CD4-positive, alpha-beta memory T cell (primary cell): ENCODE measurements at regions not wholly inside any gene's neighbourhood (a gene's known extent, or its start where the extent isn't known, plus 50 kb on each side); places are given as distances from the start of the nearest gene placed in this dataset.

Source experiments
- CTCF ChIA-PET: fragments of 350-600 bp; sonication (Branson Sonifier 250); formaldehyde crosslinking; loops from one replicate; lab custom pipeline; 2021; ENCODE audit warnings: inconsistent platforms; ENCODE audit not compliant: partially characterized antibody; lab: Charles Lee
- POLR2A ChIA-PET: fragments of 350-600 bp; sonication (Branson Sonifier 250); formaldehyde crosslinking; loops from one replicate; lab custom pipeline; 2021; ENCODE audit not compliant: partially characterized antibody; lab: Charles Lee
- DNase-seq, 5 donors: peaks; one replicate each; pipeline versions ENCODE4 v3.0.0 to v3.0.0-alpha.2; 2020 to 2022; ENCODE audit warnings: mixed read lengths in 1 of 5
- H3K27ac ChIP-seq: one replicate; pipeline ENCODE4 v1.7.0; 2013; ENCODE audit warnings: low read depth, low read length
- H3K27me3 ChIP-seq: 2 replicates; pipeline ENCODE4 v1.7.0; 2013; ENCODE audit warnings: mild to moderate bottlenecking, low read length, moderate library complexity; ENCODE audit not compliant: insufficient read depth
- H3K36me3 ChIP-seq: 2 replicates; pipeline ENCODE4 v1.7.0; 2013; ENCODE audit warnings: mild to moderate bottlenecking, low read length, moderate library complexity; ENCODE audit not compliant: insufficient read depth
- H3K4me1 ChIP-seq: 2 replicates; pipeline ENCODE4 v1.7.0; 2013; ENCODE audit warnings: mild to moderate bottlenecking, low read length, moderate library complexity; ENCODE audit not compliant: insufficient read depth
- H3K4me3 ChIP-seq, 2 donors: one replicate each; pipeline ENCODE4 v1.7.0; 2013; ENCODE audit warnings: low read length in 2 of 2, mild to moderate bottlenecking in 1 of 2
- H3K9me3 ChIP-seq, 2 donors: one replicate each; pipeline ENCODE4 v1.7.0; 2013; ENCODE audit warnings: low read length in 2 of 2, control low read depth in 1 of 2; ENCODE audit not compliant: control insufficient read depth in 1 of 2
- H3K27ac Mint-ChIP-seq, 7 donors: one replicate each; pipeline ENCODE4 v1.8.0; 2020 to 2021; ENCODE audit warnings: mixed read lengths in 7 of 7, mild to moderate bottlenecking in 6 of 7, inconsistent platforms in 3 of 7, moderate library complexity in 3 of 7
- H3K27me3 Mint-ChIP-seq, 2 donors: one replicate each; pipeline ENCODE4 v1.8.0; 2020 to 2021; ENCODE audit warnings: mixed read lengths in 2 of 2
- H3K36me3 Mint-ChIP-seq, 2 donors: one replicate each; pipeline ENCODE4 v1.8.0; 2020 to 2021; ENCODE audit warnings: mixed read lengths in 2 of 2, inconsistent platforms in 1 of 2, mild to moderate bottlenecking in 1 of 2
- H3K4me1 Mint-ChIP-seq, 4 donors: one replicate each; pipeline ENCODE4 v1.8.0; 2020 to 2021; ENCODE audit warnings: mixed read lengths in 4 of 4, mild to moderate bottlenecking in 1 of 4
- H3K4me3 Mint-ChIP-seq, 8 donors: one replicate each; pipeline ENCODE4 v1.8.0; 2020 to 2021; ENCODE audit warnings: mixed read lengths in 8 of 8, mild to moderate bottlenecking in 7 of 8, moderate library complexity in 6 of 8, inconsistent platforms in 3 of 8
- H3K9me3 Mint-ChIP-seq, 8 donors: one replicate each; pipeline ENCODE4 v1.8.0; 2020 to 2021; ENCODE audit warnings: mixed read lengths in 8 of 8, mild to moderate bottlenecking in 5 of 8, inconsistent platforms in 3 of 8, moderate library complexity in 1 of 8
- intact Hi-C: fragments of 100-400 bp; cut with micrococcal nuclease; formaldehyde crosslinking; loops from one replicate; pipeline ENCODE4 v1.15.1; 2023

GRCh38 chr15:56537881-56538280, 72.9 kb upstream of the MNS1 start:
- no peaks in the 10 kb centered on the region for H3K36me3 ChIP-seq
- Mint-ChIP-seq H3K27ac (peak overlapping the region in 2 of 7 donors; percentile 5 to 40), H3K9me3 (peaks cover 0 to 1% (median 0%) of the 10 kb centered on the region in 8 donors), H3K4me3 (peak overlapping the region in 2 of 8 donors; percentile 5 to 55), H3K27me3 (no peaks in the 10 kb centered on the region), H3K4me1 (peaks cover 10 to 16% (median 13%) of the 10 kb centered on the region in 4 donors), H3K36me3 (no peaks in the 10 kb centered on the region)
- no peaks in the 10 kb centered on the region for H3K27me3 ChIP-seq
- CTCF ChIA-PET = interaction anchor here (1.0 kb wide), 1 partner anchor 768 kb away, joined by 3 read pairs; no protein-coding TSS in a partner anchor
- H3K9me3 ChIP-seq = no peaks in the 10 kb centered on the region
- DNase-seq = peak; percentile 43 to 59 (median 56)
- no peak overlapping the region for H3K27ac ChIP-seq
- intact Hi-C loops = no loop called here
- no peak overlapping the region for H3K4me3 ChIP-seq
- POLR2A ChIA-PET = no interaction called here
- H3K4me1 ChIP-seq = peaks cover 7% of the 10 kb centered on the region

GRCh38 chr15:56534728-56535127, 69.8 kb upstream of the MNS1 start:
- ChIA-PET POLR2A (no interaction called here), CTCF (interaction anchor here (1.0 kb wide), 1 partner anchor 44 kb away, joined by 4 read pairs; no protein-coding TSS in a partner anchor)
- Histone ChIP-seq H3K4me1 (peaks cover 7% of the 10 kb centered on the region), H3K9me3 (no peaks in the 10 kb centered on the region), H3K27me3 (no peaks in the 10 kb centered on the region), H3K4me3 (no peak overlapping the region), H3K36me3 (no peaks in the 10 kb centered on the region), H3K27ac (no peak overlapping the region)
- intact Hi-C loops = no loop called here
- H3K27me3 Mint-ChIP-seq = no peaks in the 10 kb centered on the region
- no peak for DNase-seq
- no peak overlapping the region for H3K27ac Mint-ChIP-seq
- no peaks in the 10 kb centered on the region for H3K9me3 Mint-ChIP-seq
- H3K36me3 Mint-ChIP-seq = no peaks in the 10 kb centered on the region
- H3K4me3 Mint-ChIP-seq = no peak overlapping the region
- H3K4me1 Mint-ChIP-seq = peaks cover 10 to 16% (median 13%) of the 10 kb centered on the region in 4 donors

- POLR2A ChIA-PET = no interaction called here
- H3K4me1 Mint-ChIP-seq = peaks cover 10 to 16% (median 11%) of the 10 kb centered on the region in 4 donors
- H3K36me3 ChIP-seq = no peaks in the 10 kb centered on the region
- intact Hi-C loops = no loop called here
- no peak for DNase-seq
- no peaks in the 10 kb centered on the region for H3K36me3 Mint-ChIP-seq
- no peak overlapping the region for H3K4me3 Mint-ChIP-seq
- CTCF ChIA-PET = interaction anchor here (1.0 kb wide), 1 partner anchor 43 kb away, joined by 4 read pairs; no protein-coding TSS in a partner anchor
- H3K4me1 ChIP-seq = peaks cover 7% of the 10 kb centered on the region
- no peaks in the 10 kb centered on the region for H3K9me3 Mint-ChIP-seq
- no peak overlapping the region for H3K27ac Mint-ChIP-seq
- H3K27me3 Mint-ChIP-seq = no peaks in the 10 kb centered on the region
- no peak overlapping the region for H3K27ac ChIP-seq
- H3K4me3 ChIP-seq = no peak overlapping the region
- no peaks in the 10 kb centered on the region for H3K27me3 ChIP-seq
- no peaks in the 10 kb centered on the region for H3K9me3 ChIP-seq
Observed at GRCh38 chr15:56533731-56534403, 68.9 kb upstream of the MNS1 start.

GRCh38 chr15:56532721-56533460, 68.0 kb upstream of the MNS1 start:
- Mint-ChIP-seq H3K27ac (no peak overlapping the region), H3K36me3 (no peaks in the 10 kb centered on the region), H3K27me3 (no peaks in the 10 kb centered on the region), H3K4me1 (peaks cover 5 to 9% (median 6%) of the 10 kb centered on the region in 4 donors), H3K4me3 (no peak overlapping the region), H3K9me3 (no peaks in the 10 kb centered on the region)
- no peak for DNase-seq
- POLR2A ChIA-PET = no interaction called here
- H3K27ac ChIP-seq = no peak overlapping the region
- H3K4me1 ChIP-seq = peaks cover 7% of the 10 kb centered on the region
- no peak overlapping the region for H3K4me3 ChIP-seq
- no peaks in the 10 kb centered on the region for H3K36me3 ChIP-seq
- H3K9me3 ChIP-seq = no peaks in the 10 kb centered on the region
- intact Hi-C loops = no loop called here
- CTCF ChIA-PET = interaction anchor here (0.7 to 0.9 kb wide), 2 partner anchors 36 to 53 kb away, joined by 3 to 5 read pairs; no protein-coding TSS in a partner anchor
- H3K27me3 ChIP-seq = no peaks in the 10 kb centered on the region

GRCh38 chr15:56530157-56530556, 65.2 kb upstream of the MNS1 start:
- Histone ChIP-seq H3K9me3 (no peaks in the 10 kb centered on the region), H3K36me3 (no peaks in the 10 kb centered on the region), H3K4me1 (no peaks in the 10 kb centered on the region), H3K27ac (no peak overlapping the region), H3K4me3 (no peak overlapping the region), H3K27me3 (no peaks in the 10 kb centered on the region)
- Mint-ChIP-seq H3K9me3 (no peaks in the 10 kb centered on the region), H3K27ac (no peak overlapping the region), H3K4me1 (no peaks in the 10 kb centered on the region), H3K4me3 (no peak overlapping the region), H3K36me3 (no peaks in the 10 kb centered on the region), H3K27me3 (peaks cover 1 to 5% of the 10 kb centered on the region in 2 donors)
- ChIA-PET POLR2A (no interaction called here), CTCF (no interaction called here)
- DNase-seq = no peak
- intact Hi-C loops = no loop called here

GRCh38 chr15:56528136-56528535, 63.2 kb upstream of the MNS1 start:
- no peaks in the 10 kb centered on the region for H3K4me1 ChIP-seq
- no peak overlapping the region for H3K4me3 Mint-ChIP-seq
- intact Hi-C loops = no loop called here

GRCh38 chr15:56524915-56525314, 60.0 kb upstream of the MNS1 start:
- no peaks in the 10 kb centered on the region for H3K4me1 Mint-ChIP-seq
- Histone ChIP-seq H3K4me3 (no peak overlapping the region), H3K27me3 (no peaks in the 10 kb centered on the region), H3K4me1 (no peaks in the 10 kb centered on the region), H3K9me3 (no peaks in the 10 kb centered on the region), H3K36me3 (no peaks in the 10 kb centered on the region), H3K27ac (no peak overlapping the region)
- no peak for DNase-seq
- H3K9me3 Mint-ChIP-seq = peaks cover 0 to 9% (median 2%) of the 10 kb centered on the region in 8 donors
- intact Hi-C loops = no loop called here
- H3K36me3 Mint-ChIP-seq = peaks cover 0 to 4% of the 10 kb centered on the region in 2 donors
- peaks cover 8 to 12% of the 10 kb centered on the region in 2 donors for H3K27me3 Mint-ChIP-seq
- no peak overlapping the region for H3K4me3 Mint-ChIP-seq
- H3K27ac Mint-ChIP-seq = no peak overlapping the region
- ChIA-PET CTCF (no interaction called here), POLR2A (no interaction called here)

More at GRCh38 chr15:56528136-56528535, 63.2 kb upstream of the MNS1 start:
- H3K27ac ChIP-seq = no peak overlapping the region
- POLR2A ChIA-PET = no interaction called here
- H3K36me3 ChIP-seq = no peaks in the 10 kb centered on the region
- Mint-ChIP-seq H3K9me3 (no peaks in the 10 kb centered on the region), H3K27ac (no peak overlapping the region), H3K36me3 (no peaks in the 10 kb centered on the region), H3K27me3 (peaks cover 4 to 5% of the 10 kb centered on the region in 2 donors), H3K4me1 (no peaks in the 10 kb centered on the region)
- no peaks in the 10 kb centered on the region for H3K27me3 ChIP-seq
- no peaks in the 10 kb centered on the region for H3K9me3 ChIP-seq
- no peak for DNase-seq
- no peak overlapping the region for H3K4me3 ChIP-seq
- CTCF ChIA-PET = no interaction called here
